Testis (tissue), 2 donors: ENCODE measurements at regions not wholly inside any gene's neighbourhood (a gene's known extent, or its start where the extent isn't known, plus 50 kb on each side); places are given as distances from the start of the nearest gene placed in this dataset.

Experiments used
- DNase-seq: peaks from one replicate; pipeline ENCODE4 v3.0.0-alpha.2; 2019
- H3K27ac ChIP-seq, 2 donors: fragments of 200-600 bp; sonication (generic); one replicate each; pipeline ENCODE4 v1.5.1; 2019
- H3K27me3 ChIP-seq: fragments of 200-600 bp; sonication (generic); one replicate; pipeline ENCODE4 v1.5.1; 2019
- H3K36me3 ChIP-seq: fragments of 200-600 bp; sonication (generic); one replicate; pipeline ENCODE4 v1.5.1; 2017; ENCODE audit warnings: low read depth; ENCODE audit errors: missing control alignments
- H3K4me1 ChIP-seq: fragments of 200-600 bp; sonication (generic); one replicate; pipeline ENCODE4 v1.5.1; 2019
- H3K4me3 ChIP-seq, 2 donors: fragments of 200-600 bp; sonication (generic); one replicate each; pipeline ENCODE4 v1.5.1; 2017 to 2019
- H3K9me3 ChIP-seq: fragments of 200-600 bp; sonication (generic); one replicate; pipeline ENCODE4 v1.5.1; 2017
- CTCF ChIP-seq, 3 experiments: fragments of 450-650 bp in 2 of 3; fragments of 200-600 bp in 1 of 3; sonication (generic) in 1 of 3; IDR thresholded peaks; one replicate each; pipeline ENCODE4 v1.5.1; 2016 to 2019; ENCODE audit warnings: antibody characterized with exemption in 3 of 3, mild to moderate bottlenecking in 2 of 3, moderate library complexity in 1 of 3
- POLR2A ChIP-seq: fragments of 450-650 bp; IDR thresholded peaks from one replicate; pipeline ENCODE4 v1.6.1; 2017; ENCODE audit warnings: antibody characterized with exemption, mild to moderate bottlenecking, moderate library complexity
- WGBS, 2 donors: methylation state at CpG; one replicate each; pipeline ENCODE4 v1.1.5; 2018; 5-methylcytosine and 5-hydroxymethylcytosine counted together
- intact Hi-C: fragments of 100-400 bp; cut with DNase I; formaldehyde crosslinking; loops from one replicate; pipeline ENCODE4 v1.15.1; 2023; ENCODE audit warnings: low total_unique reads

GRCh38 chr6:88558981-88559380 lies 392.8 kb upstream of the CNR1 start:
- Histone ChIP-seq H3K27ac (no peak overlapping the region), H3K4me1 (peaks cover 6% of the 10 kb centered on the region), H3K36me3 (no peaks in the 10 kb centered on the region), H3K4me3 (no peak overlapping the region), H3K27me3 (no peaks in the 10 kb centered on the region), H3K9me3 (no peaks in the 10 kb centered on the region)
- WGBS, 2 donors = 82 to 90% methylated on average over 5 of the region's 5 CpGs
- intact Hi-C loops = no loop called here
- DNase-seq = no peak
- TF ChIP-seq POLR2A (no peak), CTCF (IDR thresholded peaks at IDR 0.05) (no peak)

- intact Hi-C loops = no loop called here
- Histone ChIP-seq H3K36me3 (no peaks in the 10 kb centered on the region), H3K27ac (no peak overlapping the region), H3K4me1 (peaks cover 4% of the 10 kb centered on the region), H3K27me3 (no peaks in the 10 kb centered on the region), H3K4me3 (no peak overlapping the region), H3K9me3 (no peaks in the 10 kb centered on the region)
- WGBS, 2 donors = 25 to 31% methylated on average over 3 to 4 of the region's 4 CpGs
- no peak for TF ChIP-seq CTCF (IDR thresholded peaks at IDR 0.05)
- no peak for TF ChIP-seq POLR2A
- DNase-seq = no peak
Measured at GRCh38 chr6:88556663-88557062, 390.5 kb upstream of the CNR1 start.

- Histone ChIP-seq H3K27ac (no peak overlapping the region), H3K4me3 (no peak overlapping the region), H3K36me3 (no peaks in the 10 kb centered on the region), H3K4me1 (no peaks in the 10 kb centered on the region), H3K9me3 (no peaks in the 10 kb centered on the region), H3K27me3 (no peaks in the 10 kb centered on the region)
- intact Hi-C loops = no loop called here
- DNase-seq = no peak
- 87 to 89% methylated on average over 5 of the region's 5 CpGs for WGBS, 2 donors
- TF ChIP-seq CTCF (IDR thresholded peaks at IDR 0.05) = no peak
- no peak for TF ChIP-seq POLR2A
Measured at GRCh38 chr6:88548891-88549505, 382.9 kb upstream of the CNR1 start.

GRCh38 chr6:88547768-88548167 lies 381.6 kb upstream of the CNR1 start:
- H3K9me3 ChIP-seq = no peaks in the 10 kb centered on the region
- H3K27me3 ChIP-seq = no peaks in the 10 kb centered on the region
- no peaks in the 10 kb centered on the region for H3K4me1 ChIP-seq
- TF ChIP-seq POLR2A = no peak
- no peak for TF ChIP-seq CTCF (IDR thresholded peaks at IDR 0.05)
- no peaks in the 10 kb centered on the region for H3K36me3 ChIP-seq
- intact Hi-C loops = no loop called here
- no peak for DNase-seq
- 92 to 94% methylated on average over 6 of the region's 6 CpGs for WGBS, 2 donors
- H3K27ac ChIP-seq = no peak overlapping the region
- no peak overlapping the region for H3K4me3 ChIP-seq

GRCh38 chr6:88545991-88546390 lies 379.8 kb upstream of the CNR1 start:
- WGBS, 2 donors = 54 to 64% methylated on average over 4 of the region's 4 CpGs
- DNase-seq = no peak
- Histone ChIP-seq H3K4me1 (no peaks in the 10 kb centered on the region), H3K27ac (no peak overlapping the region), H3K4me3 (no peak overlapping the region), H3K9me3 (no peaks in the 10 kb centered on the region), H3K36me3 (no peaks in the 10 kb centered on the region), H3K27me3 (no peaks in the 10 kb centered on the region)
- TF ChIP-seq POLR2A (no peak), CTCF (IDR thresholded peaks at IDR 0.05) (no peak)
- intact Hi-C loops = no loop called here
